Ascending aorta (tissue), 2 donors: ENCODE measurements at regions not wholly inside any gene's neighbourhood (a gene's known extent, or its start where the extent isn't known, plus 50 kb on each side); places are given as distances from the start of the nearest gene placed in this dataset.

ENCODE experiments used
- DNase-seq, 2 donors: peaks; one replicate each; pipeline ENCODE4 v3.0.0-alpha.2; 2019; ENCODE audit warnings: low spot score in 2 of 2
- H3K27ac ChIP-seq, 2 donors: fragments of 200-600 bp; sonication (generic); one replicate each; pipeline ENCODE4 v1.5.1; 2016 to 2017; ENCODE audit warnings: mild to moderate bottlenecking in 1 of 2
- H3K27me3 ChIP-seq: fragments of 200-600 bp; sonication (generic); one replicate; pipeline ENCODE4 v1.5.1; 2017
- H3K36me3 ChIP-seq, 2 donors: fragments of 200-600 bp; sonication (generic); one replicate each; pipeline ENCODE4 v1.5.1; 2016
- H3K4me1 ChIP-seq, 2 donors: fragments of 200-600 bp; sonication (generic); one replicate each; pipeline ENCODE4 v1.5.1; 2016 to 2017; ENCODE audit warnings: mild to moderate bottlenecking in 1 of 2
- H3K4me3 ChIP-seq, 2 donors: fragments of 200-600 bp; sonication (generic); one replicate each; pipeline ENCODE4 v1.5.1; 2016 to 2017; ENCODE audit warnings: mild to moderate bottlenecking in 1 of 2
- H3K9me3 ChIP-seq, 2 donors: fragments of 200-600 bp; sonication (generic); one replicate each; pipeline ENCODE4 v1.5.1; 2016
- CTCF ChIP-seq, 3 experiments: fragments of 200-600 bp in 2 of 3; fragments of 450-650 bp in 1 of 3; sonication (generic) in 2 of 3; IDR thresholded peaks; one replicate each; pipeline ENCODE4 v1.5.1; 2016 to 2019; ENCODE audit warnings: antibody characterized with exemption in 3 of 3, mild to moderate bottlenecking in 1 of 3, moderate library complexity in 1 of 3
- intact Hi-C: fragments of 100-400 bp; cut with DNase I; formaldehyde crosslinking; loops from one replicate; pipeline ENCODE4 v1.15.1; 2023

GRCh38 chr9:108755979-108756378 is 99.8 kb downstream of the ACTL7B start:
- no peak for TF ChIP-seq CTCF (IDR thresholded peaks at IDR 0.05)
- H3K9me3 ChIP-seq, result no peaks in the 10 kb centered on the region
- H3K27ac ChIP-seq, result no peak overlapping the region
- no peaks in the 10 kb centered on the region for H3K27me3 ChIP-seq
- no peak overlapping the region for H3K4me3 ChIP-seq
- no peaks in the 10 kb centered on the region for H3K36me3 ChIP-seq
- intact Hi-C loops, result no loop called here
- no peak for DNase-seq
- H3K4me1 ChIP-seq, result no peaks in the 10 kb centered on the region

- TF ChIP-seq CTCF (IDR thresholded peaks at IDR 0.05), result no peak
- H3K27ac ChIP-seq, result no peak overlapping the region
- DNase-seq, result no peak
- H3K27me3 ChIP-seq, result no peaks in the 10 kb centered on the region
- intact Hi-C loops, result no loop called here
- no peak overlapping the region for H3K4me3 ChIP-seq
- H3K4me1 ChIP-seq, result peaks cover 0 to 3% of the 10 kb centered on the region in 2 donors
- H3K36me3 ChIP-seq, result no peaks in the 10 kb centered on the region
- H3K9me3 ChIP-seq, result no peaks in the 10 kb centered on the region
Observed at GRCh38 chr9:108751369-108751768, 104.4 kb downstream of the ACTL7B start.

- no peaks in the 10 kb centered on the region for H3K36me3 ChIP-seq
- peaks cover 0 to 3% of the 10 kb centered on the region in 2 donors for H3K4me1 ChIP-seq
- intact Hi-C loops, result no loop called here
- H3K4me3 ChIP-seq, result no peak overlapping the region
- no peaks in the 10 kb centered on the region for H3K27me3 ChIP-seq
- no peak overlapping the region for H3K27ac ChIP-seq
- H3K9me3 ChIP-seq, result no peaks in the 10 kb centered on the region
- no peak for TF ChIP-seq CTCF (IDR thresholded peaks at IDR 0.05)
- no peak for DNase-seq
Observed at GRCh38 chr9:108750661-108751215, 105.0 kb downstream of the ACTL7B start.

GRCh38 chr9:108748776-108749175 is 107.0 kb downstream of the ACTL7B start:
- intact Hi-C loops, result no loop called here
- Histone ChIP-seq H3K4me1 (peaks cover 0 to 3% of the 10 kb centered on the region in 2 donors), H3K36me3 (no peaks in the 10 kb centered on the region)

GRCh38 chr9:108746864-108747263 is 108.9 kb downstream of the ACTL7B start:
- Histone ChIP-seq H3K36me3 (no peaks in the 10 kb centered on the region), H3K9me3 (no peaks in the 10 kb centered on the region), H3K4me1 (peaks cover 0 to 3% of the 10 kb centered on the region in 2 donors), H3K27me3 (no peaks in the 10 kb centered on the region), H3K27ac (no peak overlapping the region), H3K4me3 (no peak overlapping the region)
- TF ChIP-seq CTCF (IDR thresholded peaks at IDR 0.05), result no peak
- DNase-seq, result no peak
- intact Hi-C loops, result no loop called here

More at GRCh38 chr9:108748776-108749175, 107.0 kb downstream of the ACTL7B start:
- no peak overlapping the region for H3K27ac ChIP-seq
- H3K27me3 ChIP-seq, result no peaks in the 10 kb centered on the region
- TF ChIP-seq CTCF (IDR thresholded peaks at IDR 0.05), result no peak
- no peak overlapping the region for H3K4me3 ChIP-seq
- DNase-seq, result no peak
- no peaks in the 10 kb centered on the region for H3K9me3 ChIP-seq

GRCh38 chr9:108746001-108746400 is 109.8 kb downstream of the ACTL7B start:
- Histone ChIP-seq H3K27me3 (no peaks in the 10 kb centered on the region), H3K9me3 (no peaks in the 10 kb centered on the region), H3K36me3 (no peaks in the 10 kb centered on the region), H3K27ac (no peak overlapping the region), H3K4me3 (no peak overlapping the region), H3K4me1 (peaks cover 0 to 3% of the 10 kb centered on the region in 2 donors)
- intact Hi-C loops, result no loop called here
- DNase-seq, result no peak
- TF ChIP-seq CTCF (IDR thresholded peaks at IDR 0.05), result no peak
